A673 (cell line): ENCODE measurements at regions not wholly inside any gene's neighbourhood (a gene's known extent, or its start where the extent isn't known, plus 50 kb on each side); places are given as distances from the start of the nearest gene placed in this dataset.

ENCODE experiments used
- CTCF ChIP-seq: fragments of 300-800, 200-600 bp; sonication (generic); conservative IDR thresholded peaks from 2 replicates; pipeline ENCODE4 v1.5.1; 2017; ENCODE audit warnings: low read depth, mild to moderate bottlenecking, antibody characterized with exemption, low read length, moderate library complexity, mixed read lengths
- EZH2 ChIP-seq: fragments of 200-600 bp; sonication (generic); IDR thresholded peaks from 2 replicates; pipeline ENCODE4 v1.6.1; 2017; ENCODE audit warnings: borderline replicate concordance, low read depth, mild to moderate bottlenecking, mixed read lengths, antibody characterized with exemption, low read length; ENCODE audit not compliant: poor library complexity, severe bottlenecking

- TF ChIP-seq CTCF, result no peak
- TF ChIP-seq EZH2, result no peak
Measured at GRCh38 chr21:19981938-19982337, 1016.3 kb upstream of the NCAM2 start.
